Sigmoid colon (tissue), 4 donors: ENCODE measurements at regions not wholly inside any gene's neighbourhood (a gene's known extent, or its start where the extent isn't known, plus 50 kb on each side); places are given as distances from the start of the nearest gene placed in this dataset.

Source experiments
- POLR2A ChIP-seq, 2 donors: fragments of 450-650 bp; IDR thresholded peaks; one replicate each; pipeline ENCODE4 v1.6.1; 2016; ENCODE audit warnings: antibody characterized with exemption in 2 of 2, mild to moderate bottlenecking in 2 of 2, moderate library complexity in 2 of 2
- POLR2AphosphoS5 ChIP-seq, 4 donors: sonication (generic); formaldehyde crosslinking; IDR thresholded peaks; one replicate each; pipeline ENCODE4 v1.6.1; 2017; ENCODE audit warnings: antibody characterized with exemption in 4 of 4
- TF ChIP-seq, protein P1 (sequence below), 4 experiments: fragments of 450-650 bp in 3 of 4; fragments of 200-600 bp in 1 of 4; IDR thresholded peaks; one replicate each; pipeline ENCODE4 v1.5.1; 2016 to 2019; ENCODE audit warnings: antibody characterized with exemption in 4 of 4, mild to moderate bottlenecking in 3 of 4, moderate library complexity in 2 of 4

DNA sequence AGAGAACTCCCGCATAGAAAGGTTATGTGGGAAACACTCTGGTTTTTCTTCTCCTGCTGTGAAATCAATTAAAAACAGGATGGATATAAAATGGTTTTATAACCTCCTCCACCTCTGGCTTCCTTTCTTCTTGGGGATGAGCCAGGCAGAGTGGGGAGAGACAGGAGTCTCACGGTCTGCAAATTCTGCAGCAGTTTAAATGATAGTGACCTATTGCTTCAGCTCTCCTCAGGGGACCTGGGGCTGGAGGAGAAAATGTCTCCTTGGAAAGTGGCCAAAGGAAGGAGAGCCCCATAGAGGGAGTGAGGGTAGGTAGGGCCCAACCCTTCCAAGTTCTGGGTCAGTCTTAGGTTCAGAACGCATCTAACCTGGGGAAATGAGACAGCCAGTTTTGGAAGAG lies 118.8 kb downstream of the MTX3 start:
- TF ChIP-seq, protein P1, sequence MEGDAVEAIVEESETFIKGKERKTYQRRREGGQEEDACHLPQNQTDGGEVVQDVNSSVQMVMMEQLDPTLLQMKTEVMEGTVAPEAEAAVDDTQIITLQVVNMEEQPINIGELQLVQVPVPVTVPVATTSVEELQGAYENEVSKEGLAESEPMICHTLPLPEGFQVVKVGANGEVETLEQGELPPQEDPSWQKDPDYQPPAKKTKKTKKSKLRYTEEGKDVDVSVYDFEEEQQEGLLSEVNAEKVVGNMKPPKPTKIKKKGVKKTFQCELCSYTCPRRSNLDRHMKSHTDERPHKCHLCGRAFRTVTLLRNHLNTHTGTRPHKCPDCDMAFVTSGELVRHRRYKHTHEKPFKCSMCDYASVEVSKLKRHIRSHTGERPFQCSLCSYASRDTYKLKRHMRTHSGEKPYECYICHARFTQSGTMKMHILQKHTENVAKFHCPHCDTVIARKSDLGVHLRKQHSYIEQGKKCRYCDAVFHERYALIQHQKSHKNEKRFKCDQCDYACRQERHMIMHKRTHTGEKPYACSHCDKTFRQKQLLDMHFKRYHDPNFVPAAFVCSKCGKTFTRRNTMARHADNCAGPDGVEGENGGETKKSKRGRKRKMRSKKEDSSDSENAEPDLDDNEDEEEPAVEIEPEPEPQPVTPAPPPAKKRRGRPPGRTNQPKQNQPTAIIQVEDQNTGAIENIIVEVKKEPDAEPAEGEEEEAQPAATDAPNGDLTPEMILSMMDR (IDR thresholded peaks at IDR 0.05), result no peak
- TF ChIP-seq POLR2A (IDR thresholded peaks at IDR 0.05) (no peak), POLR2AphosphoS5 (IDR thresholded peaks at IDR 0.05) (no peak)
